ENCODE measurements at regions not wholly inside any gene's neighbourhood (a gene's known extent, or its start where the extent isn't known, plus 50 kb on each side); places are given as distances from the start of the nearest gene placed in this dataset.

GRCh38 chr1:5515501-5515900, 476.7 kb downstream of the NPHP4 start:
- TF ChIP-seq CTCF (IDR thresholded peaks at IDR 0.05) (no peak), POLR2AphosphoS5 (IDR thresholded peaks at IDR 0.05) (no peak), POLR2A (IDR thresholded peaks at IDR 0.05) (no peak)

Data from prostate gland (tissue), 2 donors.